Mammary epithelial cell (primary cell): ENCODE measurements at regions not wholly inside any gene's neighbourhood (a gene's known extent, or its start where the extent isn't known, plus 50 kb on each side); places are given as distances from the start of the nearest gene placed in this dataset.

Experiments
- CTCF ChIP-seq, 2 donors: IDR thresholded peaks in 1 of 2; conservative IDR thresholded peaks in 1 of 2; 2 replicates each; pipeline ENCODE4 v1.5.1; 2011 to 2012; ENCODE audit warnings: inconsistent platforms in 2 of 2, low read length in 2 of 2, mild to moderate bottlenecking in 2 of 2, control low read depth in 1 of 2, low read depth in 1 of 2; ENCODE audit not compliant: insufficient read depth in 1 of 2; ENCODE audit errors: extremely low read depth in 1 of 2
- EZH2 ChIP-seq: IDR thresholded peaks from 2 replicates; pipeline ENCODE4 v1.6.1; 2012; ENCODE audit warnings: low read length, inconsistent platforms, borderline replicate concordance

- TF ChIP-seq CTCF (conservative IDR thresholded peaks at IDR 0.05 in 1 of 2, IDR thresholded peaks at IDR 0.05 in 1 of 2; ENCODE audit: extremely low read depth in 1 of 2, insufficient read depth in 1 of 2, low read depth in 1 of 2, low read length in 2 of 2) = no peak
- TF ChIP-seq EZH2 = no peak
Observed at GRCh38 chr15:54859982-54860381, 336.8 kb downstream of the RSL24D1 start.
